Hepatocyte (in vitro differentiated cells): ENCODE measurements at regions not wholly inside any gene's neighbourhood (a gene's known extent, or its start where the extent isn't known, plus 50 kb on each side); places are given as distances from the start of the nearest gene placed in this dataset.

Experiments
- EZH2 ChIP-seq: fragments of 200-600 bp; sonication (generic); IDR thresholded peaks from 2 replicates; pipeline ENCODE4 v1.6.1; 2016; ENCODE audit warnings: antibody characterized with exemption, mild to moderate bottlenecking, borderline replicate concordance
- EZH2phosphoT487 ChIP-seq: fragments of 200-600 bp; sonication (generic); IDR thresholded peaks from one replicate; pipeline ENCODE4 v1.6.1; 2018; ENCODE audit warnings: antibody characterized with exemption, mild to moderate bottlenecking, low read depth, moderate library complexity; ENCODE audit not compliant: unreplicated experiment, severe bottlenecking
- TF ChIP-seq, protein P1 (sequence below): fragments of 200-600 bp; sonication (generic); IDR thresholded peaks from 2 replicates; pipeline ENCODE4 v1.5.1; 2016; ENCODE audit warnings: antibody characterized with exemption, mild to moderate bottlenecking; ENCODE audit not compliant: poor library complexity

DNA sequence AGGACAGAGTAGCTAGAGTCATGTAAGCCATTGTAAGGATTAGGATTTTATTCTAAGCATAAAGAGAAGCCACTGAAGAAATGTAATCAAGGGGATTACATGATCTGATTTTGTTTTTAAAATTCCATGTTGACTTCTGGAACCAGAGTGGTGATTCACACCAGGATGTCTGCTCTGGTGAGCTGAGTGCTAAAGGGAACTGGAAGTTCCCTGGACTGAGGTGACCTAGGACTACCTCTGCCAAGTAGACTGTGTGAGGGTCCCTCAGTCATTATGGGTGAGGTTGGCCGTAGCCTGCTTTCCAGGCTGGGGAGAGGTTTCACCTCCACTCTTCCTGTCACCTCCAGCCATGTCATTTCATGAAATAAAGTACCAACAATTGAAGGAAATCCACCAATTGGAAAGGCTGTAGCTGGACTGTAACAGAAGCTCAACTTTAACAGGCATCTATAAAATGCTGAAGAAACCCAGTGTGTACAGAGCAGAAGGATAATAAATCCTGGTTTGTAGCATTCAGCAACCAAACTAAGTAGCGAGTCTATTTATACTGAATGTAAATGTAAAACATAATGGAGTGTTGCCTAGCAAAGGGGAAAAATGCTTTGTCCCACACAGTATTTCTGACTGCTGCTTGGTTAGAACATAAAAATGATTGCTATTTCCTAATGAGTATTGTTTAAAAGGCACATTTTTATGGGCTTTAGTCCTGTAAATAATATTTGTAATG, 507.4 kb upstream of the PKDCC start:
- TF ChIP-seq, protein P1, sequence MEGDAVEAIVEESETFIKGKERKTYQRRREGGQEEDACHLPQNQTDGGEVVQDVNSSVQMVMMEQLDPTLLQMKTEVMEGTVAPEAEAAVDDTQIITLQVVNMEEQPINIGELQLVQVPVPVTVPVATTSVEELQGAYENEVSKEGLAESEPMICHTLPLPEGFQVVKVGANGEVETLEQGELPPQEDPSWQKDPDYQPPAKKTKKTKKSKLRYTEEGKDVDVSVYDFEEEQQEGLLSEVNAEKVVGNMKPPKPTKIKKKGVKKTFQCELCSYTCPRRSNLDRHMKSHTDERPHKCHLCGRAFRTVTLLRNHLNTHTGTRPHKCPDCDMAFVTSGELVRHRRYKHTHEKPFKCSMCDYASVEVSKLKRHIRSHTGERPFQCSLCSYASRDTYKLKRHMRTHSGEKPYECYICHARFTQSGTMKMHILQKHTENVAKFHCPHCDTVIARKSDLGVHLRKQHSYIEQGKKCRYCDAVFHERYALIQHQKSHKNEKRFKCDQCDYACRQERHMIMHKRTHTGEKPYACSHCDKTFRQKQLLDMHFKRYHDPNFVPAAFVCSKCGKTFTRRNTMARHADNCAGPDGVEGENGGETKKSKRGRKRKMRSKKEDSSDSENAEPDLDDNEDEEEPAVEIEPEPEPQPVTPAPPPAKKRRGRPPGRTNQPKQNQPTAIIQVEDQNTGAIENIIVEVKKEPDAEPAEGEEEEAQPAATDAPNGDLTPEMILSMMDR: no peak
- TF ChIP-seq EZH2 (no peak), EZH2phosphoT487 (no peak)
